IMR-90 (cell line): ENCODE measurements at regions not wholly inside any gene's neighbourhood (a gene's known extent, or its start where the extent isn't known, plus 50 kb on each side); places are given as distances from the start of the nearest gene placed in this dataset.

Experiments
- ATAC-seq: fragments of 200-7000 bp; cut with Tn5 transposase; 2 replicates; pipeline ENCODE4 v1.9.1; 2020; ENCODE audit warnings: low read depth, mild to moderate bottlenecking, moderate library complexity
- BruUV-seq: library from RNA; stranded (reverse); fragments of 400-500 nt; replicated peaks from 2 replicates; lab custom pipeline; 2021; lab: Mats Ljungman, UMichigan
- CTCF ChIA-PET: fragments of 300-600 bp; formaldehyde crosslinking; extraction: SDS; loops from one replicate; lab custom pipeline; 2021; ENCODE audit warnings: antibody characterized with exemption; lab: Yijun Ruan, JAX
- POLR2A ChIA-PET: fragments of 300-600 bp; sonication (Branson Sonifier 250); formaldehyde crosslinking; loops from one replicate; lab custom pipeline; 2022; ENCODE audit warnings: antibody characterized with exemption; ENCODE audit not compliant: unreplicated experiment; lab: Charles Lee
- DNase-seq: peaks from one replicate; pipeline ENCODE4 v3.0.0; 2013
- H2AFZ ChIP-seq: replicated peaks from 2 replicates; pipeline ENCODE3; 2013; ENCODE audit warnings: low read length, mild to moderate bottlenecking; ENCODE audit not compliant: poor library complexity
- H2AK5ac ChIP-seq: 2 replicates; pipeline ENCODE4 v1.6.1; 2013; ENCODE audit warnings: low read depth, low read length, inconsistent platforms
- H2AK9ac ChIP-seq: replicated peaks from 2 replicates; pipeline ENCODE3; 2013; ENCODE audit warnings: mild to moderate bottlenecking, low read depth, low read length, moderate library complexity; ENCODE audit not compliant: poor library complexity
- H2BK120ac ChIP-seq: 2 replicates; pipeline ENCODE4 v1.6.1; 2013; ENCODE audit warnings: low read depth, low read length, inconsistent platforms
- H2BK15ac ChIP-seq: 3 replicates; pipeline ENCODE4 v1.6.1; 2013; ENCODE audit warnings: low read depth, low read length, inconsistent platforms
- H2BK20ac ChIP-seq: 2 replicates; pipeline ENCODE4 v1.6.1; 2013; ENCODE audit warnings: low read depth, mild to moderate bottlenecking, inconsistent platforms, low read length, moderate library complexity
- H2BK5ac ChIP-seq: 2 replicates; pipeline ENCODE4 v1.6.1; 2013; ENCODE audit warnings: mild to moderate bottlenecking, low read depth, low read length, inconsistent platforms; ENCODE audit not compliant: poor library complexity, severe bottlenecking
- H3K14ac ChIP-seq: replicated peaks from 2 replicates; pipeline ENCODE4 v1.6.1; 2013; ENCODE audit warnings: low read depth, low read length, inconsistent platforms
- H3K18ac ChIP-seq: 2 replicates; pipeline ENCODE4 v1.6.1; 2013; ENCODE audit warnings: low read depth, low read length, control low read depth
- H3K23ac ChIP-seq: 2 replicates; pipeline ENCODE4 v1.6.1; 2013; ENCODE audit warnings: low read depth, low read length, inconsistent platforms
- H3K27ac ChIP-seq: 2 replicates; pipeline ENCODE4 v1.5.1; 2013; ENCODE audit warnings: mild to moderate bottlenecking, control low read depth, low read length; ENCODE audit not compliant: insufficient read depth
- H3K27me3 ChIP-seq: 2 replicates; pipeline ENCODE4 v1.6.1; 2013; ENCODE audit warnings: low read length; ENCODE audit not compliant: control insufficient read depth, insufficient read depth
- H3K36me3 ChIP-seq: 2 replicates; pipeline ENCODE4 v1.6.1; 2013; ENCODE audit warnings: low read length, mixed read lengths; ENCODE audit not compliant: control insufficient read depth, insufficient read depth
- H3K4ac ChIP-seq: 2 replicates; pipeline ENCODE4 v1.6.1; 2013; ENCODE audit warnings: low read depth, low read length, inconsistent platforms
- H3K4me1 ChIP-seq: 2 replicates; pipeline ENCODE4 v1.6.1; 2013; ENCODE audit warnings: low read length, mixed read lengths; ENCODE audit not compliant: control insufficient read depth, insufficient read depth
- H3K4me2 ChIP-seq: 2 replicates; pipeline ENCODE4 v1.6.1; 2013; ENCODE audit warnings: low read depth, mild to moderate bottlenecking, control low read depth, low read length, moderate library complexity
- H3K4me3 ChIP-seq: 2 replicates; pipeline ENCODE4 v1.5.1; 2013; ENCODE audit warnings: low read depth, mild to moderate bottlenecking, control low read depth, low read length, moderate library complexity; ENCODE audit not compliant: insufficient read depth
- H3K56ac ChIP-seq: 2 replicates; pipeline ENCODE4 v1.6.1; 2013; ENCODE audit warnings: low read length, inconsistent platforms; ENCODE audit not compliant: insufficient read depth; ENCODE audit errors: extremely low read depth
- H3K79me1 ChIP-seq, 2 experiments: 2 replicates each; pipeline ENCODE4 v1.6.1; 2013; ENCODE audit warnings: low read length in 2 of 2, inconsistent platforms in 1 of 2, low read depth in 1 of 2
- H3K9ac ChIP-seq: 2 replicates; pipeline ENCODE4 v1.6.1; 2013; ENCODE audit warnings: low read depth, low read length, control low read depth
- H3K9me1 ChIP-seq: 2 replicates; pipeline ENCODE4 v1.6.1; 2013; ENCODE audit warnings: low read length, inconsistent platforms; ENCODE audit not compliant: insufficient read depth
- H3K9me3 ChIP-seq: 2 replicates; pipeline ENCODE4 v1.6.1; 2013; ENCODE audit warnings: low read length; ENCODE audit not compliant: control insufficient read depth, insufficient read depth
- H4K20me1 ChIP-seq: 2 replicates; pipeline ENCODE4 v1.6.1; 2013; ENCODE audit warnings: low read length, inconsistent platforms; ENCODE audit not compliant: insufficient read depth
- H4K5ac ChIP-seq: 2 replicates; pipeline ENCODE4 v1.6.1; 2013; ENCODE audit warnings: mild to moderate bottlenecking, low read depth, low read length, control low read depth
- H4K8ac ChIP-seq, 2 experiments: 2 replicates each; pipeline ENCODE4 v1.6.1; 2013; ENCODE audit warnings: low read depth in 2 of 2, low read length in 2 of 2, control low read depth in 1 of 2, inconsistent platforms in 1 of 2
- H4K91ac ChIP-seq: 2 replicates; pipeline ENCODE4 v1.6.1; 2013; ENCODE audit warnings: low read depth, low read length, inconsistent platforms; ENCODE audit not compliant: insufficient read depth
- CEBPB ChIP-seq: IDR thresholded peaks from 2 replicates; pipeline ENCODE4 v1.6.1; 2012; ENCODE audit warnings: low read depth, low read length, improper control_type of control experiment
- USF2 ChIP-seq: fragments of 150-350 bp; IDR thresholded peaks from 2 replicates; pipeline ENCODE4 v1.6.1; 2017; ENCODE audit warnings: mild to moderate bottlenecking, antibody characterized with exemption, low read length, low read depth
- WGBS, 2 experiments: methylation state at CpG; one replicate each; pipeline versions ENCODE4 v1.1.5 to v1.1.7; 2013; ENCODE audit warnings: missing lambda C conversion rate in 2 of 2; ENCODE audit not compliant: insufficient read length in 1 of 2; ENCODE audit errors: extremely low coverage in 2 of 2; 5-methylcytosine and 5-hydroxymethylcytosine counted together
- dilution Hi-C: fragments of 300-500 bp; cut with HindIII; formaldehyde crosslinking; loops from one replicate; pipeline ENCODE4 v1.14.3; 2018; ENCODE audit warnings: low sequenced_read_pairs; ENCODE audit not compliant: unreplicated experiment
- in situ Hi-C: fragments of 300-500 bp; cut with MboI; formaldehyde crosslinking; loops from 3 replicates; pipeline ENCODE4 v1.14.3; 2019; ENCODE audit warnings: low sequenced_read_pairs, inconsistent platforms, mixed read lengths
- intact Hi-C: fragments of 100-400 bp; cut with micrococcal nuclease; formaldehyde crosslinking; loops from 2 replicates; pipeline ENCODE4 v1.10.0; 2022

DNA sequence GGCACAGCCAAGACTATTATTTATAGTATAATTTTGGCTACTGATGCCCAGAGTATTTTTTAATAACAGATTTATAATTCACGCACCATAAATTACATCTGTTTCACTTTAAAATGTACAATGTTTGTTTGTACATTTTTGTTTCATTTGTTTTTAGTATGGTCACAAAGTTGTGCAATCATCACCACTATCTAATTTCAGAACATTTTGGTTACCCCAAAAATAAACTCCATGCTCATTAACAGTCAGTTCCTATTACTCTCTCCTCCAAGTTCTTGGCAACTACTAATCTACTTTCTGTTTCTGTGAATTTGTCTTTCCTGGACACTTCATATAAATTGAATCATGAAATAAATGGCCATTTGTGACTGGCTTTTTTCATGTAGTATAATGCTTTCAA lies 176.7 kb downstream of the SH3BGRL start:
- no CpG with 5 or more reads among the region's 1 CpG for WGBS, 2 experiments
- Histone ChIP-seq H3K27ac (no peak overlapping the region), H4K5ac (no peak overlapping the region), H3K36me3 (no peaks in the 10 kb centered on the region), H2BK20ac (no peak overlapping the region), H3K79me1 (no peaks in the 10 kb centered on the region), H3K9me3 (no peaks in the 10 kb centered on the region), H3K4me1 (no peaks in the 10 kb centered on the region), H4K91ac (no peak overlapping the region), H3K9ac (no peak overlapping the region), H2BK15ac (no peak overlapping the region), H3K14ac (no peak overlapping the region), H2AK5ac (no peak overlapping the region), H4K20me1 (no peaks in the 10 kb centered on the region), H2AK9ac (no peak overlapping the region), H3K4me3 (no peak overlapping the region), H2AFZ (no peak overlapping the region), H4K8ac (no peak overlapping the region), H3K4me2 (no peak overlapping the region), H2BK120ac (no peak overlapping the region), H3K9me1 (no peaks in the 10 kb centered on the region), H3K18ac (no peak overlapping the region), H3K4ac (no peak overlapping the region), H3K23ac (no peak overlapping the region), H3K27me3 (no peaks in the 10 kb centered on the region), H3K56ac (no peak overlapping the region), H2BK5ac (no peak overlapping the region)
- ChIA-PET POLR2A (no interaction called here), CTCF (interaction anchor here (0.5 kb wide), 1 partner anchor 106 kb away, joined by 4 read pairs; no protein-coding TSS in a partner anchor)
- no peak for DNase-seq
- in situ Hi-C loops (loop anchor here (10.0 to 25.0 kb wide), 2 partner anchors 204 to 516 kb away; no protein-coding TSS in a partner anchor), dilution Hi-C loops (no loop called here), intact Hi-C loops (loop anchor here (10.0 kb wide), 1 partner anchor 504 kb away; no protein-coding TSS in a partner anchor)
- ATAC-seq = no peak
- BruUV-seq = no TSS peak
- TF ChIP-seq USF2 (no peak), CEBPB (peak; percentile 73)
